ENCODE measurements at regions not wholly inside any gene's neighbourhood (a gene's known extent, or its start where the extent isn't known, plus 50 kb on each side); places are given as distances from the start of the nearest gene placed in this dataset.

- BruUV-seq (replicated peaks) = no TSS peak
- no peak for DNase-seq (ENCODE audit: low read depth, low spot score)
- ChIA-PET CTCF (no interaction called here), RAD21 (ENCODE audit: low non-redundant PET in 1 of 2, low total read pairs in 2 of 2, uncharacterized antibody in 2 of 2, unreplicated experiment in 2 of 2) (no interaction called here), POLR2A (no interaction called here)
- Histone ChIP-seq H3K36me3 (ENCODE audit: control insufficient read depth in 1 of 2, insufficient read depth in 2 of 2, low read length in 2 of 2) (no peaks in the 10 kb centered on the region), H3K4me2 (ENCODE audit: low read length) (no peak overlapping the region), H2AFZ (ENCODE audit: low read depth, low read length, poor library complexity, severe bottlenecking) (no peak overlapping the region), H4K20me1 (ENCODE audit: insufficient read depth) (no peaks in the 10 kb centered on the region), H3K4me1 (ENCODE audit: control insufficient read depth in 1 of 2, insufficient read depth in 2 of 2, low read length in 2 of 2) (no peaks in the 10 kb centered on the region), H3K4me3 (replicated peaks in 1 of 2; ENCODE audit: low read depth in 1 of 2, low read length in 2 of 2) (no peak overlapping the region), H3K9me3 (ENCODE audit: control insufficient read depth in 1 of 2, insufficient read depth in 1 of 2, low read depth in 1 of 2, low read length in 2 of 2) (no peaks in the 10 kb centered on the region), H3K27me3 (ENCODE audit: insufficient read depth, low read length) (no peaks in the 10 kb centered on the region; the same call in 1 of the 2 replicates), H3K79me2 (ENCODE audit: insufficient read depth, low read length) (no peaks in the 10 kb centered on the region), H3K27ac (ENCODE audit: low read depth, low read length) (no peak overlapping the region), H3K9me2 (ENCODE audit: insufficient read depth) (no peaks in the 10 kb centered on the region), H3K9ac (ENCODE audit: low read length) (no peak overlapping the region)
- no peak for ATAC-seq
- TF ChIP-seq ZNF274 (IDR thresholded peaks at IDR 0.05; ENCODE audit: low read depth, low read length) (no peak), EGR1 (IDR thresholded peaks at IDR 0.05; ENCODE audit: low read depth) (no peak), TCF7L2 (IDR thresholded peaks at IDR 0.05; ENCODE audit: borderline replicate concordance, extremely low read depth, insufficient read depth, insufficient read length) (no peak), EZH2phosphoT487 (IDR thresholded peaks at IDR 0.05; ENCODE audit: borderline replicate concordance) (no peak), JUND (IDR thresholded peaks at IDR 0.05) (no peak), EZH2 (IDR thresholded peaks at IDR 0.05) (no peak), ATF3 (IDR thresholded peaks at IDR 0.05) (no peak), POLR2AphosphoS5 (IDR thresholded peaks at IDR 0.05; ENCODE audit: low read depth, low read length) (no peak)
- intact Hi-C loops (cut with micrococcal nuclease) = no loop called here
These were observed 267.1 kb downstream of the ICOS start for GRCh38 chr2:204203704-204204103.

- H3K9me3 ChIP-seq (ENCODE audit: control insufficient read depth in 1 of 2, insufficient read depth in 1 of 2, low read depth in 1 of 2, low read length in 2 of 2) = no peaks in the 10 kb centered on the region
- no peaks in the 10 kb centered on the region for H3K9me2 ChIP-seq (ENCODE audit: insufficient read depth)
- RAD21 ChIA-PET (ENCODE audit: low non-redundant PET in 1 of 2, low total read pairs in 2 of 2, uncharacterized antibody in 2 of 2, unreplicated experiment in 2 of 2) = no interaction called here
- ATAC-seq (no peak), DNase-seq (ENCODE audit: low read depth, low spot score) (no peak)
- intact Hi-C loops (cut with micrococcal nuclease) = no loop called here
- H3K4me3 ChIP-seq (replicated peaks in 1 of 2; ENCODE audit: low read depth in 1 of 2, low read length in 2 of 2) = no peak overlapping the region
- H3K9ac ChIP-seq (ENCODE audit: low read length) = no peak overlapping the region
- no peak overlapping the region for H2AFZ ChIP-seq (ENCODE audit: low read depth, low read length, poor library complexity, severe bottlenecking)
- no peaks in the 10 kb centered on the region for H3K79me2 ChIP-seq (ENCODE audit: insufficient read depth, low read length)
- H3K4me1 ChIP-seq (ENCODE audit: control insufficient read depth in 1 of 2, insufficient read depth in 2 of 2, low read length in 2 of 2) = no peaks in the 10 kb centered on the region
- H3K27ac ChIP-seq (ENCODE audit: low read depth, low read length) = no peak overlapping the region
- H3K27me3 ChIP-seq (ENCODE audit: insufficient read depth, low read length) = no peaks in the 10 kb centered on the region; the same call in 1 of the 2 replicates
- H3K36me3 ChIP-seq (ENCODE audit: control insufficient read depth in 1 of 2, insufficient read depth in 2 of 2, low read length in 2 of 2) = no peaks in the 10 kb centered on the region
- H4K20me1 ChIP-seq (ENCODE audit: insufficient read depth) = no peaks in the 10 kb centered on the region
- CTCF ChIA-PET = no interaction called here
- no peak for TF ChIP-seq ELF1 (IDR thresholded peaks at IDR 0.05; ENCODE audit: borderline replicate concordance, low read depth)
- TF ChIP-seq REST (IDR thresholded peaks at IDR 0.05; ENCODE audit: low read depth) = no peak
- no peak for TF ChIP-seq SP1 (IDR thresholded peaks at IDR 0.05; ENCODE audit: low read depth)
- TF ChIP-seq SRF (IDR thresholded peaks at IDR 0.05; ENCODE audit: low read depth) = no peak
- no peak for TF ChIP-seq EZH2phosphoT487 (IDR thresholded peaks at IDR 0.05; ENCODE audit: borderline replicate concordance)
- no peak for TF ChIP-seq EZH2 (IDR thresholded peaks at IDR 0.05)
- TF ChIP-seq JUND (IDR thresholded peaks at IDR 0.05) = no peak
- TF ChIP-seq MAX (IDR thresholded peaks at IDR 0.05) = no peak
- TF ChIP-seq ATF3 (IDR thresholded peaks at IDR 0.05) = no peak
- no peak for TF ChIP-seq ZBTB33 (IDR thresholded peaks at IDR 0.05; ENCODE audit: extremely low read depth, insufficient replicate concordance, low read length)
- no peak overlapping the region for H3K4me2 ChIP-seq (ENCODE audit: low read length)
- POLR2A ChIA-PET = no interaction called here
- BruUV-seq (replicated peaks) = no TSS peak
These were observed 268.5 kb downstream of the ICOS start for GRCh38 chr2:204205082-204205481.
